ENCODE measurements at regions not wholly inside any gene's neighbourhood (a gene's known extent, or its start where the extent isn't known, plus 50 kb on each side); places are given as distances from the start of the nearest gene placed in this dataset.
"Not testable (repeated sequence)": the region's sequence is repeated elsewhere in the genome, so short reads cannot be mapped to it uniquely, and the experiment has no call there.

- no peak for TF ChIP-seq CTCF (IDR thresholded peaks at IDR 0.05; ENCODE audit: insufficient read depth, low read length)
- DNase-seq (ENCODE audit: low read depth) = no peak
- H3K4me3 ChIP-seq (ENCODE audit: low read depth, low read length) = no peak overlapping the region
These were observed 1847.3 kb upstream of the DEFB115 start for GRCh38 chr20:29409833-29410805.

- no peak for TF ChIP-seq CTCF (IDR thresholded peaks at IDR 0.05; ENCODE audit: insufficient read depth, low read length)
- H3K4me3 ChIP-seq (ENCODE audit: low read depth, low read length) = no peak overlapping the region
- no peak for DNase-seq (ENCODE audit: low read depth)
These were observed 1846.5 kb upstream of the DEFB115 start for GRCh38 chr20:29410806-29411457.

GRCh38 chr20:29411458-29411820 is 1846.0 kb upstream of the DEFB115 start:
- not testable (repeated sequence) for DNase-seq (ENCODE audit: low read depth); H3K4me3 ChIP-seq (ENCODE audit: low read depth, low read length)

- DNase-seq (ENCODE audit: low read depth) = no peak
- no peak overlapping the region for H3K4me3 ChIP-seq (ENCODE audit: low read depth, low read length)
- no peak for TF ChIP-seq CTCF (IDR thresholded peaks at IDR 0.05; ENCODE audit: insufficient read depth, low read length)
These were observed 1838.1 kb upstream of the DEFB115 start for GRCh38 chr20:29419378-29419777.

GRCh38 chr20:29427201-29428060 is 1830.0 kb upstream of the DEFB115 start:
- no peak for DNase-seq (ENCODE audit: low read depth)
- no peak for TF ChIP-seq CTCF (IDR thresholded peaks at IDR 0.05; ENCODE audit: insufficient read depth, low read length)
- H3K4me3 ChIP-seq (ENCODE audit: low read depth, low read length) = no peak overlapping the region

- H3K4me3 ChIP-seq (ENCODE audit: low read depth, low read length) = no peak overlapping the region
- no peak for TF ChIP-seq CTCF (IDR thresholded peaks at IDR 0.05; ENCODE audit: insufficient read depth, low read length)
- no peak for DNase-seq (ENCODE audit: low read depth)
These were observed 1826.9 kb upstream of the DEFB115 start for GRCh38 chr20:29430531-29430930.

- not testable (repeated sequence) for DNase-seq (ENCODE audit: low read depth); H3K4me3 ChIP-seq (ENCODE audit: low read depth, low read length)
These were observed 1816.7 kb upstream of the DEFB115 start for GRCh38 chr20:29440721-29441120.
